DMS53 treated with DMSO at 0.1 percent for 48 hours (cell line): ENCODE measurements at regions not wholly inside any gene's neighbourhood (a gene's known extent, or its start where the extent isn't known, plus 50 kb on each side); places are given as distances from the start of the nearest gene placed in this dataset.
"Not testable (repeated sequence)": the region's sequence is repeated elsewhere in the genome, so short reads cannot be mapped to it uniquely, and the experiment has no call there.

Experiments used
- DNase-seq: peaks from one replicate; lab custom pipeline; 2025; ENCODE audit not compliant: unreplicated experiment; lab: John Stamatoyannopoulos, UW

- peak; percentile 29 for DNase-seq
Measured at GRCh38 chr15:98085003-98085639, 124.6 kb downstream of the ARRDC4 start.

- not testable (repeated sequence) for DNase-seq
Measured at GRCh38 chr15:98088307-98088945, 127.9 kb downstream of the ARRDC4 start.

DNA sequence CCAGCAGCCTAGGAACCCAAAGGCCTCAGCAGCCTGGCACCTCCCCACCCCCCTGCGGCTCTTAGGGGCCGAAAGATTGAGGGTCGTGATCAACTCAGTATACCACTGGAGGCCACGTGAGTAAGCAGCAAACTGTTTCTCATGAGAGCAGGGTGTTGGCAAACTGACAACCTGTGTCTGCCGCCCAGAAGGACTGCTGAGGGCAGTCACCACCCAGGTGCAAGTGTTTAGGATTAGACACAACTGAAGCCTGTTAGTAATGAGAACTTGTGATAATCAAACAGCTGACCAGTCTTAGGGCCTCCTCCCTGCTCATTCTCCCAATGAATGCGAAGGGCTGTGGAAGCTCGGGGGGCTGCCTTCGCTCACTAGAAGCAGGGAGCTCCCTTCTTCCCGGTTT lies 128.8 kb downstream of the ARRDC4 start:
- DNase-seq = not testable (repeated sequence)

DNA sequence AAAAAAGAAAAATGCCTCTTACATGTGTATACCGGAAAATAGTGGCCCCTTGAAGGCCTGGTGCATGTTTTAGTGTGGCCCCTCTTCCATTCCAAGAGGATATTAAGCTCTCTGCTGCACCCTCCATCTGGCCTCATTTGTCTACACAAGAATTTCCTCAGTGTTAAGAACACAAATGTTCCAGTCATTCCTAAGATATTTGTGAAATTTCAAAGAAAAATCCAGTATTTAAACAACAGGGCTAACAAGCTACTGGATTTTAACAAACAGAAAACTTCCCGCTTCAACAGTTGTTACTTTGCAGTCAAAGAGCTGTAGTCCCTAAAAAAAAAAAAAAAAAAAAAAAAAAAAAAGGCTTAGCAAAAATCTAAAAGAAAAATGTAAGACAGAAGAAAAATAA lies 137.5 kb downstream of the ARRDC4 start:
- DNase-seq = not testable (repeated sequence)

GRCh38 chr15:98100606-98101005 lies 140.1 kb downstream of the ARRDC4 start:
- not testable (repeated sequence) for DNase-seq

GRCh38 chr15:98103570-98103969 lies 143.1 kb downstream of the ARRDC4 start:
- no peak for DNase-seq

- not testable (repeated sequence) for DNase-seq
Measured at GRCh38 chr15:98104386-98105151, 144.1 kb downstream of the ARRDC4 start.

GRCh38 chr15:98106615-98107194 lies 146.2 kb downstream of the ARRDC4 start:
- not testable (repeated sequence) for DNase-seq

GRCh38 chr15:98111806-98112205 lies 151.3 kb downstream of the ARRDC4 start:
- DNase-seq = no peak

GRCh38 chr15:98113327-98113726 lies 152.8 kb downstream of the ARRDC4 start:
- no peak for DNase-seq

DNA sequence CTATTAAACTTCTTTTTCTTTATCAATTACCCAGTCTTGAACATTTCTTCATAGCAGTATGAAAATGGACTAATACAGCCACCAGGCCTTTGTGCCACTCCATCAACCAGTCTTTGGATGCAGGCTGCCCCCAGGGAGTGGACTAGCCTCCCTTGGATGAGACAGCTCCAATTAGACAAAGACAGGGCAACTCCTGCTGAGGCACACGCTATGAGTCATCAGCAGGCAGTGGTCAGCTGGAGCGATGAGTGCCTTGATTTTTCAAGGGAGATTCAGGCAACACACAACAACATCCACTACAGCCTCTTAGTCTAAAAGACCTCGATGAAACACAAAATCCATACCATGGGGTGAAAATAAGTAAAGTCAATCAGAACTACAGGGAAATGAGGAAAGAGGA lies 160.1 kb downstream of the ARRDC4 start:
- DNase-seq = no peak

GRCh38 chr15:98121536-98121935 lies 161.0 kb downstream of the ARRDC4 start:
- no peak for DNase-seq

DNA sequence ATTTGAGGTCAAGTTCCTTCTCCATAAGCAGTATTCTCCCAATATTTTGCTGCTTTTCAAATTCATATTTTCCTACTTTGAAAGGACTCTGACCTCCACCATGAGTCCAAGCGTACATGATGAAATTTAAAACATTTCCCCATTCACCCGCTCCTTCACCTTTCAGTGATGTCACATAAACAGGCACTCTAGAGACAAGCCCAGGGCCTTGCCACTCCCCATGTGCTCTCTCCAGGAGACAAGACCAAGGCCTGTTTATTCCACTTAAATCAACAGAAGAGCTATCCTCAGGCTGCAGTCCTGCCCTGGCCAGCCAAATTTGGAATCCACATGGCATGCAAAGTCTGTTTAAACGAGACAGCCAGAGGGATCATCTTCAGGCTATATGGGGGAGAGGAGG lies 161.5 kb downstream of the ARRDC4 start:
- no peak for DNase-seq

GRCh38 chr15:98123297-98123696 lies 162.8 kb downstream of the ARRDC4 start:
- DNase-seq = no peak

DNA sequence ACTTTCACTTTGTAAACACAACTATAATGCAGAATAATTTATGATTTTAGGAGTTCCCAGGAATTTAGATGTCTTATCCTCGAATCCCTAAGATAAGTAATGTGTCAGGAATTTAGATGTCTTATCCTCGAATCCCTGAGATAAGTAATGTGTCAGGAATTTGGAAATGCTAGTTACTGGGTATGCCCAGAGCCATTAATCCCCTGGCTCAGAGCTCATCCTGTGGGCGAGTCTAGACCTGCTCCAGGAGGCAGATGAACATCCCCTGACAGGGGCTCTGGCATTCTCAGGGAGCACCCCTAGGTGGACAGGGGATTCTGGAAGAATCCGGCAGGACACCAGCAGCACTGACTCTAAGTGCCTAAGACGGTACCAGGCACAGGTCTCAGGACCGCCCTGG lies 163.3 kb downstream of the ARRDC4 start:
- no peak for DNase-seq

- no peak for DNase-seq
Measured at GRCh38 chr15:98124581-98124980, 164.1 kb downstream of the ARRDC4 start.

DNA sequence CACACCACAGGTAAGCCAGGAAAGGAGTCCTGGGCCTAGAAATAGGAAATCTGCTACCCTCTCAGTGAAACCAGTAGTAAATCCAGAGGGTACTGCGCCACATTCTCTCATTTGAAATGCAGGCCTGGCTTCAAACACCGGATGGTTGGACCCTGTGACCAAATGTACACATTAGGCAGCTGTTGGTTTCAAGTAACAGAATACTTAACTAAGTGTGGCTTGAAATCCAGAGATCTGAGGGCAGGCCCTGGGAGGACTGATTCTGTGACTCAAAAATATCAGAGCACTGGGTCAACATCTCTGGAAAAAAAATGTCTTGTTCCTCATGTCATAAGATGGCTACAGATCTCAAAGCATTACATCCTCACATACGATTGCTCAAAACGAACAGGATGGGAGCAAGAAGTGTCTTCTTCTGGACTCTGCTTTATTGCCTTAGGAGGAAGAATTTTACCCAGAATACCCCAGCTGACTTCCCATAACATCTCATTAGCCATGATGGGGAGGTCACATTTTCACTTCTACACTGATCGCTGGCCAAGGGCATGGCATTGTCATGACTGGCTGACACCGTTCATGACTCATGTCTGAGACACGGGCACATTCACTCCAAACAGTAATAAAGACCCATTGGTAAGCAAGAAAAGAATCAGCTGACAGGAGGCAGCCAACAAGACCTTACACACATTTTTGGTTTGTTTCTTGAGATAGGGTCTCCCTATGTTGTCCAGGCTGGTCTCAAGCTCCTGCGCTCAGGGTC lies 166.0 kb downstream of the ARRDC4 start:
- DNase-seq = no peak

DNA sequence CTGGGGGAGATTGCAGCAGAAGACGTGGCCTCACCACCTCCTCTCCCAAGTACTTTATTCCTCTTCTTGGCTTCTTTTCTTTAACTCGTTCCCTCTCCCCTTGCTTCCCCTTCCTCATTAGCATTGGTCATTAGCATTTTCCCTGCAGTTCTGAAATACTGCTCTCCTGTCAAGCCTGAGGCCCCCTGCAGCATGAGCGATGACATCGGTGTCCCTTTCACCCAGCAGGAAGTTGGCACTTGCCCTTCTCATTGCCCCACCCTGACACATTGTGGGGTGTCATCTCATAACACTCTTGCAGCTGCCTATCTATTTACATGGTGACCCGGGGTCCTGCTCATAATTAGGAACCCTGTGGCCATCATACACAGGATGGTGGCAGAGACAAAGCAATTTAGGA lies 167.1 kb downstream of the ARRDC4 start:
- DNase-seq = no peak

DNA sequence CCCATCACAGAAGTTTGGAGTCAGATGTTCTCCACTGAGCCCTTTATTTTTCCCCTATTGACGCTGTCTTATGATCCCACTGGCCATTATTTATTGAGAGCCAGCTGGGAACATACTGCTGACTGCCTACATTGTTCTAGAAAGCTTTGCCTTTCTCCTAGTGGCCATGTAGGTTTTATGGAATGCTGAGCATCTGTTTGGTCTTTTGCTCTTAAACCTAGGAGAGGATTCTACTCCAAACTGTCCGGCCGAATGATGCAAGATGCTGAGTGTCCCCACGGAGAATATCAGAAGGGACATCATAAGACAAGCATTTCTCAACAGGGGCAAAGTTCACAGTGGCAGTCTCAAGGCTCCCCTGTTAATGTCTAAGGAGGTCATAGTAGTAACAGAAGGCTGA lies 171.4 kb downstream of the ARRDC4 start:
- DNase-seq = no peak

GRCh38 chr15:98134905-98135304 lies 174.4 kb downstream of the ARRDC4 start:
- no peak for DNase-seq

GRCh38 chr15:98138910-98139309 lies 178.4 kb downstream of the ARRDC4 start:
- no peak for DNase-seq
